ENCODE measurements at regions not wholly inside any gene's neighbourhood (a gene's known extent, or its start where the extent isn't known, plus 50 kb on each side); places are given as distances from the start of the nearest gene placed in this dataset.

GRCh38 chr5:130268489-130268888 lies 364.2 kb downstream of the CHSY3 start:
- intact Hi-C loops (cut with micrococcal nuclease), result no loop called here
- no peak overlapping the region for H3K9ac ChIP-seq (ENCODE audit: low read length)
- no TSS peak for BruUV-seq (replicated peaks)
- DNase-seq (ENCODE audit: low read depth, low spot score), result no peak
- no peak overlapping the region for H3K4me2 ChIP-seq (ENCODE audit: low read length)
- H3K27ac ChIP-seq (ENCODE audit: low read depth, low read length), result no peak overlapping the region
- CTCF ChIA-PET, result no interaction called here
- RAD21 ChIA-PET (ENCODE audit: low non-redundant PET in 1 of 2, low total read pairs in 2 of 2, uncharacterized antibody in 2 of 2, unreplicated experiment in 2 of 2), result no interaction called here
- no peaks in the 10 kb centered on the region for H3K36me3 ChIP-seq (ENCODE audit: control insufficient read depth in 1 of 2, insufficient read depth in 2 of 2, low read length in 2 of 2)
- TF ChIP-seq ELF1 (IDR thresholded peaks at IDR 0.05; ENCODE audit: borderline replicate concordance, low read depth) (no peak), ZFX (IDR thresholded peaks at IDR 0.05) (no peak), REST (IDR thresholded peaks at IDR 0.05; ENCODE audit: low read depth) (no peak), POLR2A (IDR thresholded peaks at IDR 0.05; ENCODE audit: borderline replicate concordance, extremely low read depth, insufficient read depth, insufficient read length) (no peak), EGR1 (IDR thresholded peaks at IDR 0.05; ENCODE audit: low read depth) (no peak), ZBTB33 (IDR thresholded peaks at IDR 0.05; ENCODE audit: extremely low read depth, insufficient replicate concordance, low read length) (no peak), CEBPB (IDR thresholded peaks at IDR 0.05; ENCODE audit: low read depth) (no peak), SIN3A (IDR thresholded peaks at IDR 0.05; ENCODE audit: low read depth) (no peak), CTCF (IDR thresholded peaks at IDR 0.05 in 2 of 3, conservative IDR thresholded peaks at IDR 0.05 in 1 of 3; ENCODE audit: borderline replicate concordance in 1 of 3, insufficient read depth in 1 of 3, low read depth in 2 of 3, low read length in 2 of 3) (no peak), FOSL1 (IDR thresholded peaks at IDR 0.05; ENCODE audit: low read depth) (no peak), EZH2 (IDR thresholded peaks at IDR 0.05) (no peak), ZNF274 (IDR thresholded peaks at IDR 0.05; ENCODE audit: low read depth, low read length) (no peak), YY1 (IDR thresholded peaks at IDR 0.05; ENCODE audit: extremely low read depth, insufficient replicate concordance, low read depth, low read length) (no peak), JUND (IDR thresholded peaks at IDR 0.05) (no peak), CBX3 (IDR thresholded peaks at IDR 0.05; ENCODE audit: low read depth) (no peak), EZH2phosphoT487 (IDR thresholded peaks at IDR 0.05; ENCODE audit: borderline replicate concordance) (no peak), SRF (IDR thresholded peaks at IDR 0.05; ENCODE audit: low read depth) (no peak), TCF7L2 (IDR thresholded peaks at IDR 0.05; ENCODE audit: borderline replicate concordance, extremely low read depth, insufficient read depth, insufficient read length) (no peak)
- no peaks in the 10 kb centered on the region for H3K27me3 ChIP-seq (ENCODE audit: insufficient read depth, low read length)
- H3K9me3 ChIP-seq (ENCODE audit: control insufficient read depth in 1 of 2, insufficient read depth in 1 of 2, low read depth in 1 of 2, low read length in 2 of 2), result no peaks in the 10 kb centered on the region
- no peaks in the 10 kb centered on the region for H4K20me1 ChIP-seq (ENCODE audit: insufficient read depth)
- POLR2A ChIA-PET, result no interaction called here
- H2AFZ ChIP-seq (ENCODE audit: low read depth, low read length, poor library complexity, severe bottlenecking), result no peak overlapping the region
- no peak for ATAC-seq
- no peaks in the 10 kb centered on the region for H3K4me1 ChIP-seq (ENCODE audit: control insufficient read depth in 1 of 2, insufficient read depth in 2 of 2, low read length in 2 of 2)
- no peak overlapping the region for H3K4me3 ChIP-seq (replicated peaks in 1 of 2; ENCODE audit: low read depth in 1 of 2, low read length in 2 of 2)
- no peaks in the 10 kb centered on the region for H3K79me2 ChIP-seq (ENCODE audit: insufficient read depth, low read length)
- no peaks in the 10 kb centered on the region for H3K9me2 ChIP-seq (ENCODE audit: insufficient read depth)

Data from HCT116 (cell line).